ENCODE measurements at regions not wholly inside any gene's neighbourhood (a gene's known extent, or its start where the extent isn't known, plus 50 kb on each side); places are given as distances from the start of the nearest gene placed in this dataset.

GRCh38 chr7:14055813-14056212, 66.3 kb upstream of the ETV1 start:
- no peak for DNase-seq
- no TSS peak for BruUV-seq (replicated peaks)
- Mint-ChIP-seq H3K9me3 (ENCODE audit: low read depth, unreplicated experiment) (peaks cover 3% of the 10 kb centered on the region), H3K27me3 (ENCODE audit: unreplicated experiment) (no peaks in the 10 kb centered on the region), H3K4me3 (ENCODE audit: low read depth, unreplicated experiment) (no peak overlapping the region), H3K27ac (ENCODE audit: unreplicated experiment) (no peak overlapping the region), H3K36me3 (ENCODE audit: insufficient read depth, unreplicated experiment) (no peaks in the 10 kb centered on the region), H3K4me1 (ENCODE audit: low read depth, unreplicated experiment) (peaks cover 8% of the 10 kb centered on the region)
- intact Hi-C loops (cut with micrococcal nuclease; ENCODE audit: unreplicated experiment) = no loop called here
- TF ChIP-seq CTCF (IDR thresholded peaks at IDR 0.05; ENCODE audit: unreplicated experiment) = no peak
- CTCF ChIA-PET = no interaction called here

GRCh38 chr7:14054125-14054524, 64.7 kb upstream of the ETV1 start:
- CTCF ChIA-PET = interaction anchor here (0.7 kb wide), 1 partner anchor 457 kb away, joined by 5 read pairs; no protein-coding TSS in a partner anchor
- no TSS peak for BruUV-seq (replicated peaks)

GRCh38 chr7:14048889-14049288, 59.4 kb upstream of the ETV1 start:
- H3K36me3 Mint-ChIP-seq (ENCODE audit: insufficient read depth, unreplicated experiment) = no peaks in the 10 kb centered on the region
- H3K4me1 Mint-ChIP-seq (ENCODE audit: low read depth, unreplicated experiment) = peaks cover 16% of the 10 kb centered on the region
- no peak overlapping the region for H3K4me3 Mint-ChIP-seq (ENCODE audit: low read depth, unreplicated experiment)
- TF ChIP-seq CTCF (IDR thresholded peaks at IDR 0.05; ENCODE audit: unreplicated experiment) = no peak
- no peaks in the 10 kb centered on the region for H3K9me3 Mint-ChIP-seq (ENCODE audit: low read depth, unreplicated experiment)
- H3K27ac Mint-ChIP-seq (ENCODE audit: unreplicated experiment) = no peak overlapping the region
- intact Hi-C loops (cut with micrococcal nuclease; ENCODE audit: unreplicated experiment) = no loop called here
- BruUV-seq (replicated peaks) = no TSS peak
- no peak for DNase-seq
- H3K27me3 Mint-ChIP-seq (ENCODE audit: unreplicated experiment) = no peaks in the 10 kb centered on the region
- CTCF ChIA-PET = interaction anchor here (0.6 kb wide), 1 partner anchor 18 kb away, joined by 3 read pairs; no protein-coding TSS in a partner anchor

More at GRCh38 chr7:14054125-14054524, 64.7 kb upstream of the ETV1 start:
- Mint-ChIP-seq H3K4me3 (ENCODE audit: low read depth, unreplicated experiment) (no peak overlapping the region), H3K27ac (ENCODE audit: unreplicated experiment) (no peak overlapping the region), H3K9me3 (ENCODE audit: low read depth, unreplicated experiment) (peaks cover 3% of the 10 kb centered on the region), H3K27me3 (ENCODE audit: unreplicated experiment) (no peaks in the 10 kb centered on the region), H3K4me1 (ENCODE audit: low read depth, unreplicated experiment) (peaks cover 10% of the 10 kb centered on the region), H3K36me3 (ENCODE audit: insufficient read depth, unreplicated experiment) (no peaks in the 10 kb centered on the region)
- no peak for DNase-seq
- no peak for TF ChIP-seq CTCF (IDR thresholded peaks at IDR 0.05; ENCODE audit: unreplicated experiment)
- intact Hi-C loops (cut with micrococcal nuclease; ENCODE audit: unreplicated experiment) = no loop called here

GRCh38 chr7:14047709-14048399, 58.4 kb upstream of the ETV1 start:
- no peaks in the 10 kb centered on the region for H3K36me3 Mint-ChIP-seq (ENCODE audit: insufficient read depth, unreplicated experiment)

More at GRCh38 chr7:14047709-14048399, 58.4 kb upstream of the ETV1 start:
- CTCF ChIA-PET = interaction anchor here (0.6 kb wide), 2 partner anchors 17 to 719 kb away, joined by 3 read pairs; no protein-coding TSS in a partner anchor
- no peak for TF ChIP-seq CTCF (IDR thresholded peaks at IDR 0.05; ENCODE audit: unreplicated experiment)
- peaks cover 16% of the 10 kb centered on the region for H3K4me1 Mint-ChIP-seq (ENCODE audit: low read depth, unreplicated experiment)
- no peak overlapping the region for H3K27ac Mint-ChIP-seq (ENCODE audit: unreplicated experiment)
- intact Hi-C loops (cut with micrococcal nuclease; ENCODE audit: unreplicated experiment) = no loop called here
- BruUV-seq (replicated peaks) = no TSS peak
- H3K9me3 Mint-ChIP-seq (ENCODE audit: low read depth, unreplicated experiment) = no peaks in the 10 kb centered on the region
- H3K4me3 Mint-ChIP-seq (ENCODE audit: low read depth, unreplicated experiment) = no peak overlapping the region
- no peak for DNase-seq
- no peaks in the 10 kb centered on the region for H3K27me3 Mint-ChIP-seq (ENCODE audit: unreplicated experiment)

Data from Calu3 (cell line).